ENCODE measurements at regions not wholly inside any gene's neighbourhood (a gene's known extent, or its start where the extent isn't known, plus 50 kb on each side); places are given as distances from the start of the nearest gene placed in this dataset.
"Not testable (repeated sequence)": the region's sequence is repeated elsewhere in the genome, so short reads cannot be mapped to it uniquely, and the experiment has no call there.

DNA sequence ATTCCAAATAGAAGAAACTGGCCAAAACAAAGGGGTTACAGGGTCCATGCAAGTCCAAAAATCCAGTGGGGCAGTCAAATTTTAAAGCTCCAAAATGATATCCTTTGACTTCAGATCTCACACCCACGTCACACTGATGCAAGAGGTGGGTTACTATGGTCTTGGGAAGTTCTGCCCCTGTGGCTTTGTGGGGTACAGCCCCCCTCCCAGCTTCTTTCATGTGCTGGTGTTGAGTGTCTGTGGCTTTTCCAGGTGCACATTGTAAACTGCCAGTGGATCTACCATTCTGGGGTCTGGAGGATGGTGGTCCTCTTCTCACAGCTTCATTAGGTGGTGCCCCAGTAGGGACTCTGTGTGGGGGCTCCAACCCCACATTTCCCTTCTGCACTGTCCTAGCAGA lies 392.3 kb downstream of the PTPRC start:
- POLR2A ChIA-PET; BruUV-seq (replicated peaks); H3K27ac ChIP-seq (ENCODE audit: extremely low read length, insufficient read depth, low read length); H2AFZ ChIP-seq (ENCODE audit: low read length); H3K4me1 ChIP-seq (ENCODE audit: insufficient read depth, low read length); intact Hi-C loops (cut with micrococcal nuclease; ENCODE audit: unreplicated experiment); ATAC-seq; H3K9ac ChIP-seq (ENCODE audit: insufficient read depth, low read depth, low read length); H3K4me3 ChIP-seq (replicated peaks in 1 of 3; ENCODE audit: insufficient read depth in 1 of 3, low read depth in 2 of 3, low read length in 3 of 3); CTCF ChIA-PET (ENCODE audit: low intra/inter-chr PET ratio, low total read pairs); FAIRE-seq; H3K36me3 ChIP-seq (replicated peaks in 1 of 2; ENCODE audit: control insufficient read depth in 1 of 2, insufficient read depth in 2 of 2, low read length in 2 of 2); H4K20me1 ChIP-seq (ENCODE audit: insufficient read depth, low read length); H3K79me2 ChIP-seq (ENCODE audit: insufficient read depth, low read length); DNase-seq (ENCODE audit: low spot score); H3K9me3 ChIP-seq (ENCODE audit: low read length); in situ Hi-C loops (cut with HindIII; ENCODE audit: extremely low pct_ligation_motif_present, low pct_unique_long_range_greater_than_20kb); H3K27me3 ChIP-seq (ENCODE audit: control insufficient read depth in 1 of 2, insufficient read depth in 2 of 2, low read length in 2 of 2); H3K4me2 ChIP-seq (ENCODE audit: low read depth, low read length): not testable (repeated sequence)
- 0% methylated on average over 1 of the region's 1 CpG for WGBS (ENCODE audit: low lambda C conversion rate)

GRCh38 chr1:199032479-199032878 lies 393.6 kb downstream of the PTPRC start:
- H3K9me3 ChIP-seq (ENCODE audit: low read length); H3K79me2 ChIP-seq (ENCODE audit: insufficient read depth, low read length); H4K20me1 ChIP-seq (ENCODE audit: insufficient read depth, low read length); H3K4me1 ChIP-seq (ENCODE audit: insufficient read depth, low read length); BruUV-seq (replicated peaks); CTCF ChIA-PET (ENCODE audit: low intra/inter-chr PET ratio, low total read pairs); ATAC-seq; DNase-seq (ENCODE audit: low spot score); H3K36me3 ChIP-seq (replicated peaks in 1 of 2; ENCODE audit: control insufficient read depth in 1 of 2, insufficient read depth in 2 of 2, low read length in 2 of 2); H3K4me2 ChIP-seq (ENCODE audit: low read depth, low read length); H3K27ac ChIP-seq (ENCODE audit: extremely low read length, insufficient read depth, low read length); FAIRE-seq; H3K27me3 ChIP-seq (ENCODE audit: control insufficient read depth in 1 of 2, insufficient read depth in 2 of 2, low read length in 2 of 2); H2AFZ ChIP-seq (ENCODE audit: low read length); POLR2A ChIA-PET; in situ Hi-C loops (cut with HindIII; ENCODE audit: extremely low pct_ligation_motif_present, low pct_unique_long_range_greater_than_20kb); H3K4me3 ChIP-seq (replicated peaks in 1 of 3; ENCODE audit: insufficient read depth in 1 of 3, low read depth in 2 of 3, low read length in 3 of 3); intact Hi-C loops (cut with micrococcal nuclease; ENCODE audit: unreplicated experiment); H3K9ac ChIP-seq (ENCODE audit: insufficient read depth, low read depth, low read length): not testable (repeated sequence)
- 1% methylated on average over 3 of the region's 3 CpGs for WGBS (ENCODE audit: low lambda C conversion rate)

- Histone ChIP-seq H3K9ac (ENCODE audit: insufficient read depth, low read depth, low read length) (no peak overlapping the region), H3K79me2 (ENCODE audit: insufficient read depth, low read length) (no peaks in the 10 kb centered on the region), H3K27ac (ENCODE audit: extremely low read length, insufficient read depth, low read length) (no peak overlapping the region), H3K27me3 (ENCODE audit: control insufficient read depth in 1 of 2, insufficient read depth in 2 of 2, low read length in 2 of 2) (no peaks in the 10 kb centered on the region), H3K9me3 (ENCODE audit: low read length) (no peaks in the 10 kb centered on the region), H4K20me1 (ENCODE audit: insufficient read depth, low read length) (no peaks in the 10 kb centered on the region), H2AFZ (ENCODE audit: low read length) (no peak overlapping the region), H3K4me1 (ENCODE audit: insufficient read depth, low read length) (no peaks in the 10 kb centered on the region), H3K4me2 (ENCODE audit: low read depth, low read length) (no peak overlapping the region), H3K4me3 (replicated peaks in 1 of 3; ENCODE audit: insufficient read depth in 1 of 3, low read depth in 2 of 3, low read length in 3 of 3) (no peak overlapping the region), H3K36me3 (replicated peaks in 1 of 2; ENCODE audit: control insufficient read depth in 1 of 2, insufficient read depth in 2 of 2, low read length in 2 of 2) (no peaks in the 10 kb centered on the region)
- BruUV-seq (replicated peaks), result no TSS peak
- no peak for ATAC-seq
- in situ Hi-C loops (cut with HindIII; ENCODE audit: extremely low pct_ligation_motif_present, low pct_unique_long_range_greater_than_20kb) (no loop called here), intact Hi-C loops (cut with micrococcal nuclease; ENCODE audit: unreplicated experiment) (no loop called here)
- FAIRE-seq, result no peak
- no peak for DNase-seq (ENCODE audit: low spot score)
- ChIA-PET POLR2A (no interaction called here), CTCF (ENCODE audit: low intra/inter-chr PET ratio, low total read pairs) (no interaction called here)
- TF ChIP-seq JARID2 (CRISPR knock-in tag; IDR thresholded peaks at IDR 0.05; ENCODE audit: insufficient replicate concordance) (no peak), SMARCE1 (IDR thresholded peaks at IDR 0.05; ENCODE audit: borderline replicate concordance) (no peak), ZNF33A (CRISPR knock-in tag; IDR thresholded peaks at IDR 0.05; ENCODE audit: borderline replicate concordance) (no peak), TCF7 (IDR thresholded peaks at IDR 0.05; ENCODE audit: low read depth) (no peak), NBN (conservative IDR thresholded peaks at IDR 0.05) (no peak), SSRP1 (CRISPR knock-in tag; IDR thresholded peaks at IDR 0.05) (no peak), NR2C2 (CRISPR knock-in tag; IDR thresholded peaks at IDR 0.05; ENCODE audit: borderline replicate concordance) (no peak), ZNF609 (CRISPR knock-in tag; IDR thresholded peaks at IDR 0.05; ENCODE audit: borderline replicate concordance) (no peak), ZNF558 (CRISPR knock-in tag; IDR thresholded peaks at IDR 0.05; ENCODE audit: borderline replicate concordance) (no peak), TCF7L2 (IDR thresholded peaks at IDR 0.05; ENCODE audit: low read depth, low read length) (no peak)
These were observed 394.8 kb downstream of the PTPRC start for GRCh38 chr1:199033661-199034060.
